Loucy (cell line): ENCODE measurements at regions not wholly inside any gene's neighbourhood (a gene's known extent, or its start where the extent isn't known, plus 50 kb on each side); places are given as distances from the start of the nearest gene placed in this dataset.

Source experiments
- H2AFZ ChIP-seq: fragments of 200-600 bp; sonication (generic); 2 replicates; pipeline ENCODE4 v1.6.0; 2016; ENCODE audit warnings: antibody characterized with exemption, mild to moderate bottlenecking, low read length, moderate library complexity
- H3F3A ChIP-seq: fragments of 200-600 bp; 2 replicates; pipeline ENCODE4 v1.6.0; 2016; ENCODE audit warnings: antibody characterized with exemption, low read depth, mild to moderate bottlenecking
- H3K27me3 ChIP-seq: fragments of 200-600 bp; sonication (generic); 2 replicates; pipeline ENCODE4 v1.6.1; 2014; ENCODE audit warnings: low read length, mild to moderate bottlenecking; ENCODE audit not compliant: insufficient read depth, poor library complexity, severe bottlenecking
- H3K36me3 ChIP-seq: fragments of 200-600 bp; sonication (generic); 2 replicates; pipeline ENCODE4 v1.6.1; 2016; ENCODE audit warnings: low read length; ENCODE audit not compliant: insufficient read depth
- H3K4me1 ChIP-seq: fragments of 200-600 bp; sonication (generic); 2 replicates; pipeline ENCODE4 v1.5.1; 2014; ENCODE audit warnings: low read length, mild to moderate bottlenecking; ENCODE audit not compliant: insufficient read depth, poor library complexity, severe bottlenecking
- H3K4me2 ChIP-seq: fragments of 200-600 bp; sonication (generic); 2 replicates; pipeline ENCODE4 v1.6.0; 2014; ENCODE audit warnings: antibody characterized with exemption, low read length, low read depth, mild to moderate bottlenecking; ENCODE audit not compliant: poor library complexity, severe bottlenecking
- H3K4me3 ChIP-seq: fragments of 200-600 bp; sonication (generic); 2 replicates; pipeline ENCODE4 v1.5.1; 2014; ENCODE audit warnings: low read length, mild to moderate bottlenecking, mixed read lengths; ENCODE audit not compliant: poor library complexity, severe bottlenecking
- H3K79me2 ChIP-seq: fragments of 200-600 bp; sonication (generic); 2 replicates; pipeline ENCODE4 v1.6.1; 2014; ENCODE audit warnings: low read length; ENCODE audit not compliant: insufficient read depth
- H3K9ac ChIP-seq: fragments of 200-600 bp; sonication (generic); 2 replicates; pipeline ENCODE4 v1.6.0; 2014; ENCODE audit warnings: mild to moderate bottlenecking, low read depth, low read length, moderate library complexity; ENCODE audit not compliant: poor library complexity, severe bottlenecking
- H3K9me2 ChIP-seq: fragments of 200-600 bp; sonication (generic); replicated peaks from 2 replicates; pipeline ENCODE4 v1.6.1; 2016; ENCODE audit warnings: low read depth, low read length, mixed read lengths
- H3K9me3 ChIP-seq: fragments of 200-600 bp; sonication (generic); 2 replicates; pipeline ENCODE4 v1.6.1; 2014; ENCODE audit warnings: mild to moderate bottlenecking, antibody characterized with exemption, low read length, low read depth; ENCODE audit not compliant: insufficient read depth
- H4K20me1 ChIP-seq: fragments of 200-600 bp; sonication (generic); 2 replicates; pipeline ENCODE4 v1.6.0; 2014; ENCODE audit warnings: antibody characterized with exemption, low read length, mild to moderate bottlenecking; ENCODE audit not compliant: insufficient read depth, poor library complexity, severe bottlenecking
- CTCF ChIP-seq: fragments of 200-600 bp; sonication (generic); conservative IDR thresholded peaks from 2 replicates; pipeline ENCODE4 v1.5.1; 2014; ENCODE audit warnings: mild to moderate bottlenecking, antibody characterized with exemption, low read length
- EZH2phosphoT487 ChIP-seq: fragments of 200-600 bp; IDR thresholded peaks from 2 replicates; pipeline ENCODE4 v1.6.1; 2018; ENCODE audit warnings: antibody characterized with exemption, mild to moderate bottlenecking, moderate library complexity, borderline replicate concordance

- Histone ChIP-seq H3K9me3 (no peaks in the 10 kb centered on the region), H3K27me3 (no peaks in the 10 kb centered on the region), H3K36me3 (no peaks in the 10 kb centered on the region), H3K79me2 (no peaks in the 10 kb centered on the region), H2AFZ (no peak overlapping the region), H3K4me3 (no peak overlapping the region), H3K4me1 (peaks cover 43% of the 10 kb centered on the region), H4K20me1 (no peaks in the 10 kb centered on the region), H3K9me2 (no peaks in the 10 kb centered on the region), H3F3A (peaks cover 23% of the 10 kb centered on the region), H3K4me2 (no peak overlapping the region), H3K9ac (no peak overlapping the region)
- TF ChIP-seq CTCF, result no peak
- TF ChIP-seq EZH2phosphoT487, result no peak
These were observed 328.2 kb downstream of the ZIC1 start for GRCh38 chr3:147737376-147737775.

GRCh38 chr3:147740928-147741327 lies 331.8 kb downstream of the ZIC1 start:
- no peaks in the 10 kb centered on the region for H3K27me3 ChIP-seq
- no peak overlapping the region for H3K4me2 ChIP-seq
- no peaks in the 10 kb centered on the region for H3K9me2 ChIP-seq
- no peaks in the 10 kb centered on the region for H3K79me2 ChIP-seq
- no peak overlapping the region for H3K9ac ChIP-seq
- no peaks in the 10 kb centered on the region for H3K9me3 ChIP-seq
- H4K20me1 ChIP-seq, result no peaks in the 10 kb centered on the region
- peaks cover 3% of the 10 kb centered on the region; the same call in 1 of the 2 replicates for H3F3A ChIP-seq
- TF ChIP-seq CTCF, result no peak
- TF ChIP-seq EZH2phosphoT487, result no peak
- peaks cover 8% of the 10 kb centered on the region for H3K4me1 ChIP-seq
- no peaks in the 10 kb centered on the region for H3K36me3 ChIP-seq
- H2AFZ ChIP-seq, result no peak overlapping the region
- no peak overlapping the region for H3K4me3 ChIP-seq

DNA sequence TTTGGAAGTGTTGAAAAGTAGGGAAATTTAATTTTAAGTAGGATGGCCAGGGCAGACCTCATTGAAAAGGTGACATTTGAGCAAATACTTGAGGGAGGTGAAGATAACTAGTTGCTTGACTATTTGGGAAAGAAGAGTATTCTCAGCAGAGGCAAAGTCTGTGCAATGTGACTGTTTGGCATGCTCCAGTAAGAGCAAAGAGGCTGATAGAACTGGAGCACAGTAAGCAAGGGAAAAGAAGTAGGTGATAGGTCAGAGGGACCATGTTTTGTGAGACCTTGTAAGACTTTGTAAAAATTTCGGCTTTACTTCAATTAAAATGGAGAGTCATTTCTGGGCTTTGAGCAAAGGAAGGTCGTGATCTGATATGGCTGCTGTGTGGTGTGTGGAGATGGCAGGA lies 335.8 kb downstream of the ZIC1 start:
- Histone ChIP-seq H3K4me3 (no peak overlapping the region), H3K79me2 (no peaks in the 10 kb centered on the region), H3K27me3 (no peaks in the 10 kb centered on the region), H3K4me2 (no peak overlapping the region), H3K36me3 (no peaks in the 10 kb centered on the region), H3K4me1 (no peaks in the 10 kb centered on the region), H3K9ac (no peak overlapping the region), H3K9me3 (no peaks in the 10 kb centered on the region), H3K9me2 (no peaks in the 10 kb centered on the region), H4K20me1 (no peaks in the 10 kb centered on the region), H3F3A (no peaks in the 10 kb centered on the region), H2AFZ (peak overlapping the region; percentile 81)
- TF ChIP-seq CTCF (no peak), EZH2phosphoT487 (no peak)
